Anterior cingulate cortex (tissue), 58 donors: ENCODE measurements at regions not wholly inside any gene's neighbourhood (a gene's known extent, or its start where the extent isn't known, plus 50 kb on each side); places are given as distances from the start of the nearest gene placed in this dataset.
"Not testable (repeated sequence)": the region's sequence is repeated elsewhere in the genome, so short reads cannot be mapped to it uniquely, and the experiment has no call there.

ENCODE experiments used
- DNase-seq, 58 donors: peaks; one replicate each; lab custom pipeline; 2025; lab: John Stamatoyannopoulos, UW

DNA sequence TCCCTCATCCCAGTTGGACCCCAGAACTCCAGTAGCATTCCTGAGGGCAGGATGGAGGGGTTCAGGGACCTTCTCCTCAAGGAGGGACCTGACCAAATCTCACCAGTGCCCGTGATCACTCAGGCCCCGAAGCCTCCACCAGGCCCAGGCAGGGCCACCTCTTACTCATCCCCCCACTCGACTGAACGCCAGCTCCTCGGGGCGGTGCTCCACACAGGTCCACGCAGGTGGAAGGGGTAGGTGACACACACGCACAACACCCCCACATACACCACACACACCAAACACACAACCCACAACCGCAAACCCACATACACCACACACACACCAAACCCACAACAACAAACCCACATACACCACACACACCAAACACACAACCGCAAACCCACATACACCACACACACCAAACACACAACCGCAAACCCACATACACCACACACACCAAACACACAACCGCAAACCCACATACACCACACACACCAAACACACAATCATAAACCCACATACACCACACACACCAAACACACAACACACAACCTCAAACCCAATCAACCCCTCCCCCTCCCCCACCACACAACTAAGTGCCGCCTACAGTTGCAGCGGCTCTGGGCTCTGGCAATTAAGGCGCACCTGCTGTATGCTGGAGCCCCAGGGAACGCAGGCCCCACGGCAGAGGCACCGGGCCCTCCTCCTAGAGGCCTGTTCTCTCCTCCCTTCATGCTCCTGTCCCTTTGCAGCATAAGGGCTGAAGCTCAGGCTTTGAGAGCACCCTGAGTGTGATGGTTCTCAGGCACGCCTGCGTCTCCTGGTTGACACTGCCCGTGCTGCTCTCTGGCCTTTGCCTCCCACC is 1318.1 kb downstream of the TBC1D22A start:
- no peak for DNase-seq

DNA sequence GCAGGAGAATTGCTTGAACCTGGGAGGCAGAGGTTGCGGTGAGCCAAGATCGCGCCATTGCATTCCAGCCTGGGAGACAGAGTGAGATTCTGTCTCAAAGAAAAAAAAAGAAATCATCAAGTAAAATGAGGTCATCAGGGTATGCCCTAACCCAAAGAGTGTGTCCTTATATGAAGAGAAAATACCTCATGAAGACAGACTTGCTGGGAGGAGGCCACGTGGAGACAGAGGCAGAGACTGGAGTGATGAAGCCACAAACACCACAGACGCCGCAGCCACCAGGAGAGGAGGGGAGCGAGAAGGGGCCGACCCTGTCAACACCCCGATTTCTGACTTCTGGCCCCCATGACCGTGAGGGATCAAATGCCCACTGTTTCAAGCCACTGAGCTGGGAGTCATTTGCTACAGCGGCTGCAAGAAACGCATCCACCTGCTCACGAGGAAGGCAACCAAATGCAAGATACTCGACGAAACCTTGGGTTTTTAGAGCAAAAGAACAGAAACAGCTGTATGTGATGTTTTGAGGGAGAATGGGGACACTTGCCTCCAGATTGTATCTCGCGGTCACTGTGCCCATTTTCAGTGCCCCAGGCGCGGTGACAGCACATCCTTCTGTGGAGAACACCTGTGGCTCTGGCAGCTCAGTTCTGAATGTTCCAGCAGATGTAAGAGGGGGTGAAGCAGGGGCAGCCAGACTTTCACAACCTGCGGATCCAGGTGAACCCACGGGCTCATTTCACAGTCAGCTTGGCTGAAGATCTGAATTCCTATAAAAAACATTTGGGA is 1317.2 kb downstream of the TBC1D22A start:
- no peak for DNase-seq

DNA sequence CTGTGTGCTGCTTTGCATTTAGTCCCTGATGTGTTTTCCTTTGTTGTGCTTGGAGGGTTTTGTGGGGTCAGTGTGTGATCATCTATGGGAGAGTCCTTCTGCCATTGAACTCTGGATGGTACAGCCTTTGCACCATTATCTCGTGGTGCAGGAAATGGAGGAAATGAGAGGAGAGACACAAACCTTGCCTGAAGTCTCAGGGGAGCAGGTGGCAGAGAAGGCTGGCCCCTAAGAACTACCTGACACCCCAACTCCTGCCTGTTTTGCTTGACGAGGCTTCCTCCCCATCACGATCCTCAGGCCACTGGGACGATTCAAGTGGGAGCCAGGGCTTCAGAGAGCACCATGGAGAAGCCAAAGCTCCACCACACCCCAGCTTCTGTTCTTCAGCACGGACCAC is 1316.4 kb downstream of the TBC1D22A start:
- DNase-seq: no peak

GRCh38 chr22:48077699-48078098 is 1315.2 kb downstream of the TBC1D22A start:
- DNase-seq: no peak

DNA sequence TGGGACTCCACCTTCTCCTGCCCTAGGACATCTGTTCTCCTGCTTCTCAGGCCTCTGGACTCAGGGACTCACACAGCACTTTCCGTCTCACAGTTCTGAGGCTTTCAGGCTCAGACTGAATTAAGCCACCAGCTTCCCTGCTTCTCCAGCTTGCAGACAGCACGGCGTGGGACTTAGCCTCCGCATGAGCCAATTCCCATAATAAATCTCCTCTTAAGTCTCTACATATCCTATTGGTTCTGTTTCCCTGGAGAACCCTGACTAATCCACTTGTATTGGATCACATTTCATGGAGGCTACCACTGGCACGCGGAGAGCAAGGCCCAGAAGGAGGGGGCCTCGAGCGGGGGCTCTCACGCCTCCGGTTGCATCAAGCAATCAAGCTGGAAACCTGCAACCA is 1313.6 kb downstream of the TBC1D22A start:
- DNase-seq: peak in 19 of 58 donors; percentile 2 to 59 (median 20)

GRCh38 chr22:48075604-48076003 is 1313.2 kb downstream of the TBC1D22A start:
- DNase-seq: no peak

DNA sequence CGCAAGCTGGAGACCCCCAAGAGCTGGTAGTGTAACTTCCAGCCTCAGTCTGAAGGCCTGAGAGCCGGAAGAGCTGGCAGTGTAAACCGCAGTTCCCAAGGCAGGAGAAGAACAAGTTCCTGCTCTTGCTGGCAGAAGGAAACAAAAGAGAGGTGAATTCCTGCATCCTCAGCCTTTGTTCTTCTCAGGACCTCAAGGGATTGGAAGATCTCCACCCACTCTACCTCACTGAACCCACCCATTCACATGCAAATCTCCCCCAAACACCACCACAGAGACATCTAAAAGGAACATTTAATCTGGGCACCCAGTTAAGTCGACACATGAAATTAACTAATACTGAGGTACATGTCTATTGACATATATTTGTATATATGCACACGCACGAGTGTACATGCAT is 1310.3 kb downstream of the TBC1D22A start:
- DNase-seq: no peak

- DNase-seq: no peak
Observed at GRCh38 chr22:48071828-48072227, 1309.4 kb downstream of the TBC1D22A start.

DNA sequence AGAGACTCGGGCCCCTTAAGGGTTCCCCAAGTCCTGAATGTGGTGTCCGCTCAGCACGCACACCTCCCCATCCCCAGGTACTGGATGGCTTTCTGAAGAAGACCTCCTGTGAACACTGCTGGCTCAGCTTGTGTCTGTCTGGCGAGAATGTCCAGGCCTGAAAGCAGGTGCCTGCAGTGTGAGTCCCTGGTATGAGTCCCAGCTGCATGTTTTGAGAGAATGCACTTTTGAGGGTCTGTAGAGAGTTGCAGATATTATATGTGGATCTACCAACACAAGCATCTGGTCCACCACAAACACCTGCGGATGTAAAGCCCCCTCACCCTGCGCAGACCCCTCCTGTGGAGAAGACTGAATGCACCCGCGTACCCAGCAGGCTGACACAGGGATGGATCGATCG is 1308.9 kb downstream of the TBC1D22A start:
- DNase-seq: no peak

DNA sequence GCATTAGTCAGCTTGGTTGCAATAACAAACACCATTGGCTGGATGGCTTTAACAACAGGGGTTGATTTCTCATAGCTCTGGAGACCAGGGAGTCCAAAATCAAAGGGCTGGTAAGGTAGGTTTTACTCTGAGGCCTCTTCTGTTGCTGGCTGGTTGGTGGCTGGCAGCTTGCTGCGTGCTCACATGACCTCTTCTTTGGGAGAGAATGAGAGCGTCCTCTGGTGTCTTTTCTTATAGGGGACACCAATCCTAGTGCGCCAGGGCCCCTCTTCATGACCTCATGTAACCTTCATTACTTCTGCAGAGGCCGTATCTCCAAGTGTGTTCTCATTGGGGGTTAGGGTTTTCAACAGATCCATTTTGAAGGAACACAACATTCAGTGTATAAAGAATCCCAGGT is 1308.3 kb downstream of the TBC1D22A start:
- no peak for DNase-seq

GRCh38 chr22:48070083-48070482 is 1307.6 kb downstream of the TBC1D22A start:
- no peak for DNase-seq

DNA sequence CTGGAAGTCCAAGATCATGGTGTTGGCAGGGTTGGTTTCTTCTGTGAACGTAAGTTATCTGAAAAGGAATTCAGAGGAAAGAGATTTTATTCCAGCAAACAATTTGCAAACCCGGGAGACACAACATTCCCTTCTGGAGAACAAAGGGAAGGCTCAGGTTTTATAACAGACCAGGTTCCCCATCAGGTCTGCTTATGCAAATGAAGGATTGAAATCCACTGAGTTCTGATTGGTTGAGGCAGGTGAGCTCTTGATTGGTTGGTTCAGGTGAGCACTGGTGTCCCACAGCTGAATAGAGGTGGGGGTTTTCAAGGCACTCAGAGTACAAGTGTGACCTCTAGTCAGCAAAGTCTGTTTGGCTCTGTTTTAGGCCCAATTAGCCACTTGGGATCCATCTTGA is 1306.8 kb downstream of the TBC1D22A start:
- no peak for DNase-seq

DNA sequence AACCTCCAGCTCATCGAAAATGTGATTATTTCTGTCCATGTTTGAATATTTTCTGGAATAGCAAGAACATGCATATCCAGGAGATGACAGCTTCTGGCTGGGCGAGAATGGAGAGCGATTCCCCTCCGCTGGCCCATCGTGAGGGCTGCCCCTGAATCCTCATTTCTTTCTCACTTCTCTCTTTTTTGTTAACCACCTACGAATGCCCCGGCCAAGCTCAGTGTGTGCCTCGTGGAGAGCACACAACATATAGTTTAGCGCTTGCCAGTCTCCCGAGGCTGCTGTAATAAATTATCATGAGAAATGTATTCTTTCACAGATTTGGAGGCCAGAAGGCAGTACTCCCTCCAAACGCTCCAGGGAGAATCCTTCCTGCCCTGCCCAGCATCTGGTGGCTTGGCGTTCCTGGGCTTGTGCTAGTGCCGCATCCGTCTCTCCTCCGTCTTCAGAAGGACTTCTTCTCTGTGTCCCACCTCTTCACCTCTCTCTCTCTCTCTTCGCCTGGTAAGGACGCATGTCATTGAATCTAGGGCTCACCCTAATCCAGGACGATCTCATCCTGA is 1306.0 kb downstream of the TBC1D22A start:
- no peak for DNase-seq

DNA sequence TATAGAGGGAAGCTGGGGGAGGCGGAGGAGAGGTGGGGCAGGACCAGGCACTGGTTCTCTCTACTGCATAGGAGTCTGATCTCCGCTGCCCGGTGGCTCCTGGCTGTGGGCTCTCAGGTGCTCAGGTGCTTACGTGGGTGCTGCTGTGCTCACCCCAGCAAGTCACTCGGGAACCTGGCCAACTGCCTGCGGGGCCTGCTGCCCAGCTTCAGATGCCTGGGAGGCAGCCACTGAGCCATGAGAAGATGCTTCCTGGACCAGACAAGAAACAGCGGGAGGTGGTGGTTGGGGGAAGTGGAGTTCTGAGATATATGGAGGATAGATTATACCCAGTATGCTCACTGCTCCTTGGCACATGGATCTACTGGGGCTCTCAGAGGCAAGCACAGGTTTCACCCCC is 1303.4 kb downstream of the TBC1D22A start:
- no peak for DNase-seq

- no peak for DNase-seq
Observed at GRCh38 chr22:48061726-48062125, 1299.3 kb downstream of the TBC1D22A start.

DNA sequence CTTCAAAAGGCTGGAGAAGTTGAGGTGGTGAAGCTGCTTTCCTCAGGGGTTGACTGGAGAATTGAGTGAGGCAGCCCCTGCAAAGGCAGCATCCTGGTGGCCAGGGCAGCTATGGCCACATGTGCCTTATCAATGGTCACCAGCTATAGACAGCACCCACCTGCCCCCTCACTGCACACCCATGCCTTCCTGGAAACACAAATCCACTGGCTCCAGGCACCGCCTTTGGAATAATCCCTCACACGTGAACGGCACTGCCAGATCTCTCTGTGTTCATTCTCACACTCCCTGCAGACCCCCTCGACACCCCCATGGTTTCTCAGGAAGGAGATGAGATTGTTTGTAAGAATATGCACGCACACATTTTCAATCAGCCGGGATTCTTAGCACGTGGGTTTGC is 1297.8 kb downstream of the TBC1D22A start:
- no peak for DNase-seq

GRCh38 chr22:48059521-48059920 is 1297.1 kb downstream of the TBC1D22A start:
- DNase-seq: not testable (repeated sequence)

DNA sequence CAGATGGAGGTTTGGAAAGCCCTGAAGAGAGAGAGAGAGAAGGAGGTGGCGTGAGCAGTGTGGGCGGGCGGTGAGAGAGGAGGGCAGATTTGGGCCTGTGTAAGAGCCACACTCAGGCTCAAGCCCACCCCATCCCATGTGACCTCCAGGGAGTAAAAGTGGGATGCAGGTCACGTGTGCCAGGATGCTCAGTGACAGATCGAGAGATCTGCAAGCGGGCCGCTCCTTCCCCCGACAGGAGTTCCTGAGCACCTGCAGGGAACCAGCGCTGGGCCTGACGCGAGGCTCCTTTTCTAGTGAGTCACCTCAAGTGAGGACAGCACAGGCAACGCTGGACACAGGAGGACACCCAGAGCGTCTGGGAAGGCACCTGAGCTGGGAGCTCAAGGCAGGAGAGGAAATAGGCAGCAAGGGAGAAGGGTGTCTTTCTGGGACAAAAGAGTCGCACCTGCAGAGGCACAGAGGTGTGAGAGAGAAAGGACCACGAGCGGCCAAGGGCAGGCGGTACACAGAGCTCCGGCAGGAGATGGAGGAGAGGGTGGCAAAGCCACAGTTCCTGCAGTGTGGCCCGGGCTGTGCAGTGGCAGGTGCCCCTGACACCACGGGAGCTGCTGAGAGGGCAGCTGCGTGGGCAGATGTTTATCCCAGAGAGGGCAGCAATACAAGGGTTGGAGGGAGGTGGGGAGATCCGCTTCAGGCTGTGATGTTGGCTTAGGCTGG is 1294.8 kb downstream of the TBC1D22A start:
- DNase-seq: no peak

DNA sequence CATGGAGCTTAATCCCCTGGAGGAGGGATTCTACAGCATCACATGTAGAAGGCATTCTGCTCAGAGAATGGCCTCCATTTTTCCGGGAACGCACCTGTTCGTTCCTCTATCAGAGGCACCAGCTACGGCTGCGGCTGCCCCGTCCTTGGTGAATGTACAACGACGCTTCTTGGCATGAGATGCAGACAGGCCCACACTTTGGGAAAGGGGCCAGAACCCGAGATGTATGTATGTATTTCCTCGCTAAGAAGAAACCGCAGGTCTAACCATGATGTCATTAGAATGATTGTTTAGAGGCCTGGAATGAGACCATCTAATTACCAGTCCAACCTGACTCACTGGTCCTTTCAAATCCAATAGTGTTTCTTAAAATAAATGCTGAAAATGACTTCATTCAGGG is 1293.4 kb downstream of the TBC1D22A start:
- DNase-seq: no peak

DNA sequence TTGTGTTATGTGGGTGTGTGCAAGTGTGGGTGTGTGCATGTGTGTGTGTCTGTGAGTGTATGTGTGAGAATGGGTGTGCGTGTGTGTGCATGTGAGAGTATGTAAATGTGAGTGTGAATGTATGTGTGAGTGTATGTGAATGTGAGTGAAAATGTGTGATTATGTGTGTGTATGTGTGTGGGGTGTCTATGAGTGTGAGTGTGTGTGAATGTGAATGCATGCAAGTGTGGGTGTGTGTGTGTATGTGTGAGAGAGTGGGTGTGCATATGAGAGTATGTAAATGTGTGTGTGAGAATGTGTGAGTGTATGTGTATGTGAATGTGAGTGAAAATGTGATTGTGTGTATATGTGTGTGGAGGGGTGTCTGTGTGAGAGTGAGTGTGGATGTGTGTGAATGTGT is 1292.7 kb downstream of the TBC1D22A start:
- no peak for DNase-seq

DNA sequence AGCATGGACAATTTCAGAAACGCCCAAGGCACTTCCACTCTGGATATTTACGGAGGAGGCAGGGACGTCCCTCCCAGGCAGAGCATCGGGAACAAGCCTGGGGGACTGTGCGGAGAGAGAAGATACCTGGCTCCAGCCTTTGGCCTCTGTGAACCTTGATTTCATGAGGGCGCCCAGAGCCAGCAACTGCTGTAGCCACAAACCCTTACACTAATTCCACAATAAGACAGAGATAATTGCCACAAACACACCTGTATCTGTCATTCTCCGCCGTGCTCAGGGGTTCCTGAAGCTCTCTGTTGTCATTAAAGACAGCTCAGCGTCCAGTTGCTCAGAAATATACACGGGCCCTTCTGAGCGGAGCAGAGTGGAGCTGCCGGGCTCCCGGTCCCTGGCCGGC is 1292.1 kb downstream of the TBC1D22A start:
- no peak for DNase-seq
